HG03095 (cell line): ENCODE measurements at regions not wholly inside any gene's neighbourhood (a gene's known extent, or its start where the extent isn't known, plus 50 kb on each side); places are given as distances from the start of the nearest gene placed in this dataset.

Experiments
- ATAC-seq: cut with Tn5 transposase; IDR thresholded peaks from one replicate; pipeline ENCODE4 v1.9.1; 2021; ENCODE audit warnings: moderate library complexity; ENCODE audit not compliant: unreplicated experiment

DNA sequence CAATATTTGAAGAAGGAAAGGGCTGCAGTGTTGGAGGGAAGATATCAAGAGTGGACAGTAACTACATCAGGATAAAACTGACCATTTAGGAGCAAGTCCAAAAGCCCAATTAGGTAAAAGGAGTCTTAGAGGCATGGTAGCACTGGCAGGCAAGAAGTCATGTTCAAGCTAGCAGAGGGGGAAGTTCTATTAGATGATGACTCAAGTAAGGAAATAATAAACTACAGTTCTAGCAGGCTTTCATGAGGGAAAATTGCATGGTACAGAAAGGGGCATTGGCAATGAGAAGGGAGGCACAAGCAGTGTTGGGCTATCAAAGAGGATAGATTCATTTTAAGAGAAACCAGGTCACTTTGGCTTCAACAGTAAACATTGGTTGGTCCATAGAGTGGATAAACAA is 156.1 kb upstream of the PTPRK start:
- ATAC-seq, result no peak

DNA sequence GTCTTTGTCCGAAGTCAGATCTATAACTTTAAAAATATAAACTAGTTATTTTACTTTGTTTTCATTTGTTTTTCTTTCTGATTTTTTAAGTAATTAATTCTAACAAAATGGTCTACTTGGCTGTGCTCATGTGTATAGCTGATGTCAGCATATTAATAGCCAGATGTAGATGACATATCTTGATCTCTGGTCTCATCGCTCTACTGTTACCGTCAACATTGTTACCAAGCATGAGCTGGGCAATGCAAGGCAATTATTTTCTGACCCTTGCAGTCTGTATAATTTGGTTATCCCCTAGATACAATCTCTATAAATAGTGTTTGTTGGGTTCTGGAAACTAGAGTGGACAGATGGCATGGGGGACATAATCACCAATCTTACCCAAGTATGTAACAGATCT is 151.6 kb upstream of the PTPRK start:
- no peak for ATAC-seq

DNA sequence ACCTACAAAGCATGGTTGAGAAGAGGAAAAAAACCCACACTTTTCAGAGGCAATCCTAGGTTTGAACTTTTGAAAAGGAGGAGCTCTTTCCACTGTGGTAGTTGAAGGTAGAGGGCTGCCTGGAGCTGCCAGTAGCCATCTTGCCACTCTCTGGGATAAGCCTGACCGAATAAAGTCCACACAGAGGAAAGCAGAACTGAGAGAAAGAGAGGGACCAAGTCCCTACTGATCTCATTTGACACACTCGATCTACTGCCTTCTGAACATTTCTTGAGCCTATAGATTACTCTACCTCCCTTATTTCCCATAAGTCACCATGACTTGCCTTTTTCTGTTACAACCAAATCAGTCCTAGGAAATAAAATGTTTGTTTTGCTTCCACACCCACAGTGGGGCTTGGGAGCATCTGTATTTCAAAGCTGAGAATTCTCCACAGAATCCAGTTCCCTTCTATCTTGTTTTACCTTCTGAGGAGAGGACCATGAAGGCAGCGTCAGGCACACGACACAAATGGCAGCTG is 147.0 kb upstream of the PTPRK start:
- no peak for ATAC-seq

DNA sequence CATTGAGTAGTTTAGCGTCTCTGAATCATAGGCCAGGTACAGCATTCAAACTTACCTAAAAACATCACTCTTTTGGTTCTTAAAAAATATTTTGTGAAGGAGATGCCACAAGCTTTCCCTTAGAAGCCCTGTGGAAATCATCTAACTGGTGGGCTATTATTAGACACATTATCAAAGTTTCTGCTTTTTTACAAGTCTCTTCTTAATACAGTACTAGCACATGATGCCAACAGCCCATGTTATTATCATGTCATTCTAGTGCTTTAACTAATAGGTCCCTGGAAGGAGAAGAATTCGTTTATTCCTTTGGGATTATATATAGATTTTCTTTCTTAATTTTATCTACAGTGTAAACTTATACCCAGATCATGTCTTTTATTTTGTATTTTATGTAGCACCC is 146.0 kb upstream of the PTPRK start:
- no peak for ATAC-seq

DNA sequence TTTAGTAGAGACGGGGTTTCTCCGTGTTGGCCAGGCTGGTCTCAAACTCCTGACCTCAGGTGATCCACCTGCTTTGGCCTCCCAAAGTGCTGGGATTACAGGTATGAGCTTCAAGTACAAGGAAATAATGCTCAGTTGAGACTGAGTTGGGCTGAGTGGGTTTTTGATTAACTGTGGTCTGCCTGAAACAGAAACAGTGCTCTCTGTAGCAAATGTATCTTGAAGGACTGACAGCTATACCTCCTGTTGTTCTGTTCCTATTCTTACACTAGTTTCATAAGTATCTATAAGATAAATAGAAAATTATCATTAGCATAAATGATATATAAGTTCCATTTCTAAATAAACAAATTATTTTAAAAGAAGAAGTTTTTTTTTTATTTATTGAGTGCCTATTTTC is 142.8 kb upstream of the PTPRK start:
- ATAC-seq, result no peak

DNA sequence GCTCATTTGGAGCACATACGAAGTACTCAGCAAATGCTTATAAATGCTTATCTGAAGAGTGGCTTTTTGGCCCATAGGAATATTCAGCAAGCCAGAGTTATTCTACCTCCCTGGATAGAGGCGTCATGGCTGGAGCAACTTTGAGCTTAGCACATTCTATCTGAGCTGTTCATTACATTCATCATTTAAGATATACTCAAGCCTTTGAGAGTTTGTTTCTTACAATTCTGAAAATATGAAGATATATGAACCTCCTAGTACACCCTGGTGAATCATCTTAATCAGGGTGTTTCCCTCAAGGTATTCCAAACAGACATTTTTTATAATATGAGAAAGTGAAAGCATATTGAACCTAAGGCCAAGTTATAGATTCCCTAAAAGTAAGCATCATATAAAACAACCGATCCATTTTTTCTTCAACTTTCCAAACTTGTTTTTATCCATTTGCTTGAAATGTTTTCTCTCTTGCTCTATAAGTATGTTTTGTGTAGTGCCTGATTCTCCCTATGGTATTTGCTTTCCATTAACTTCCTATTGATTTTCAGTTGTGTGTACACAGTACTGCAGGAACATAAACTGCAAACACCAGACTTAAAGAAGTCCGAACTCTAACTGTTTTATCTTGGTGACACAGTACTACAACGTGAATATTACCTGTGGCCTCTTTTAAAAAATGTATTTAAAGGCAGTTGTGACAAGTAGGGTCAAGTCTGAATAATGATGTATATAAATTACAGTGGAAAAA is 139.7 kb upstream of the PTPRK start:
- ATAC-seq, result no peak

DNA sequence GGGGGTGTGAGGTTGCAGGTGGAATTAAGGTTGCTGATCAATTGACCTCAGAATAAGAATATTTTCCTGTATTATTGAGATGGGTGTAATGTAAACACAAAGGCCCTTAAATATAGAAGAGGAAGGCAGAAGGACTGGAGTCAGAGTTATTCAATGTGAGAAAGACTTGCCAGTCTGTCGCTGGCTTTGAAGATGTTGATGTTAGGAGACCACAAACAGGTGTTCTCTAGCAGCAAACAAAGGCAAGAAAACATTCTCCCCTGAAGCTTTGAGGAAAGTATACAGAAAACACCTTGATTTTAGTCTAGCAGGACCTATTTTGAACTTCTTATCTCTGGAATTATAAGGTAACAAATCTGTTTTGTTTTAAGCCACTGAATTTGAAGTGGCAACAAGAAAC is 138.9 kb upstream of the PTPRK start:
- ATAC-seq, result no peak

DNA sequence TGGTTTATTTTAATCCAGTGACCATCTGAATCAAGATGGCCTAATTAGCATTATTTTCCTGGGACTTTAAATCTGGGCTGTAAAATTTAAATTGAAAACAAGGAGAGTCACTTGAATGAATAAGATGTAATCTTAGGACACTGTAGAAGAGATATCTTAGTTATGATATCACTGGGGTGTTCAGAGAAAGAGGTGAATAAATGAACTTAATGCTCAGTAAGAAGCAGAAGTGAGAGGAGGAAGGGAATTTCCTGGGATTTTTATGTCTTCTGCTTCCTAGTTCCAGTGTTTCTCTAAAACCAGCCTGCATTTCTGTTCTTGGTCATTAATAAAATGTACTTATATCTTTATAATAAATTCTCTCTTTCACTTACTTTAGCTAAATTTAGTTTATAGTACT is 136.8 kb upstream of the PTPRK start:
- ATAC-seq, result no peak

DNA sequence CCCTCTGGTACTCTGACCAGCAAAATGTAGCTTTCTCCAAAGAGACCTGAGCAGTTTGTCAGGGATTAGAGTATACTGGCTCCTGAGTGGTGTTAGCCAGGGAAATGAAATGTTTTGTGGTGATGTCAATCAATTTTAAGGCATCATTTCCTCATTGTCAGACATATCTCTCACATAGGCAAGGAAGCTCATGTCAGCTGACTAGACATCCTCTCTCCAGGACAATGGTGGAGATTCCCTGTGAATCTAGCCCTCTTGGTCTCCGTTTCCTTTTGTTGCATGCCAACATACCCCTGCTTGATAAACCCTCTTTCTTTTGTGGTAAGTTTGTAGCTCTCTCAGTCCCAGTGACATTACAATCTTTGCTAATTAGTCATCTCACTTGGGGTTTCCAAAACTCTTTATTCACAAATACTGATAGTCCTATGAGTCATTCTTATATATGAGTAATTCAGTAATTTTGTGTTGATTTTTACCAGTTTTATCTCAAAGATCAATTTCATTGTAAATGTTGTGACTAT is 135.6 kb upstream of the PTPRK start:
- ATAC-seq, result peak; percentile 73

DNA sequence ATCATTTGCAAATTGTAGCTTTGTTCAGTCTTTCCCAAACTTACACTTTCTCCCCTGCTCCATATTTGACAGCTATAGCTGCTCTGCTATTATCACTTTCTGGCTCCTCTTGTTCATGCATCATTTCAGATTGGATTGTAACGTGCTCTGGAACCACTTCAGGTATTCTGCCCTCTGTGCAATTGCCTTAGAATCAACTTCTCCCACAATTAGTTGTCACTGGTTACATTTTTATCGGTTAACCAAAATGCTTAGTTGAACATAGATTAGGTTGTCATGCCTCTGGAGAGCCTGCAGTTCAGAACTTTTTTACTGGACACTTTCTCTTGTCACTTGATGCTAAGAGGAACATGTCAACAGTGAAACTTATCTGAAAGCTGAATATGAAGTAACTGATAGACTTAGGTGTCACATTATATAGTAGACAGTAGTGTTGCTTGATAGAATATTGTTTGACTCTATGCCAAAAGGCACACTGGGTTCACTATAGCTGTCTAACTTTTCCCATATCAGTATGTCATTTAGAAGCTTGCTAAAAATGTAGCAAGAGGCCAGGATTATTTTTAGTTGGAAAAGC is 127.7 kb upstream of the PTPRK start:
- ATAC-seq, result no peak

DNA sequence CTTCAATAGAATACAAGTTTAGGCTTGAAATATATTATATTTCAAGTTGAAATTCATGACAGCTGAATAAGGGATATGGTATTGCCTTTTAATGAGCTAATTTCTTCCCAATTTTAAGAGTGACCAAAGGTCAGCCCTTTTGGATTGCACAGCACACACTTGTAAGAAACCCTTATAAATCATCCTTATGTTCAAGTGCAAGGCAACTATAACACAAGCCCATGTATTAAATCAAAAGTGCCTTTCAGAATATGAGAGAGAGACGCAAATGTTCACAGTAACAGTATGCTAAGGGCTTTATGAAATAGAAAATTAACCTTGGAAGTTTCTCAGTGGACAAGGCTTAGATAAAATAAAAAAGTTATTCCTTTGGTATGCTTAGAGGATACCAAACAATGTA is 121.7 kb upstream of the PTPRK start:
- no peak for ATAC-seq

DNA sequence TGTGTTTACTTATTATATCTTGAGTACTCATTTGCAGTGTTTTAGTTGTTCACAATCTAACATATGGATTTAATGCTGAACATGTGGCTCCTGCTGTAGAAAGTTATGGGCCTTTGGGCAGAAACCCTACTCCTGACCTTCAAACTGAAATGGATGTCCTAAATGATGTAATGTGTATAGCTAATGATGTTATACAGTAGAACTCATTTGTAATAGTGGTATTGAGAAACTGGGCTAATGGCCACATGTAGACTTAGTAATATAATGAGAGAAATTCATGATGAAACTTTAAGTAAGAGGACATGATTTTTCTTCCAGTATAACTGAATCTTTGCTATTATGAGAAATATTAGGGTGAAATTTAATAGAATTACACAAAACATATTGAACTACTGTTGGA is 121.3 kb upstream of the PTPRK start:
- ATAC-seq, result no peak

DNA sequence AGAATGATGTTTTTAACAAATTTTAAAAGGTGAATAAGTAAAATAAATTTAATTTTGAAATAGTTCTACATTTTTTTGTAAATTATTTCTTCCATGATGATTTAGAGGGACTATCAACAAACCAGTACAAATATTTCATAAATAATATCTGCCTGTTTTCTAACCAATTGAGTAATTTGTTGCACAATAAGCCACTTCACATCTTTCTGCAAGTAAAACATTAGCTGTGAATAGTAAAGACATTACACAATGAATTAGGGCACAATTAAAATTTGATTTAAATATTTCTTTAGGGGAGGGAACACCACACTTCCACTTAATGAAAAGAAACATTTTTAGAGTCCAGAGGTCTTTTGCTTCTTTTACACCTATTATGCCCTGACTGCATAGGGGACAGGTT is 118.4 kb upstream of the PTPRK start:
- no peak for ATAC-seq

DNA sequence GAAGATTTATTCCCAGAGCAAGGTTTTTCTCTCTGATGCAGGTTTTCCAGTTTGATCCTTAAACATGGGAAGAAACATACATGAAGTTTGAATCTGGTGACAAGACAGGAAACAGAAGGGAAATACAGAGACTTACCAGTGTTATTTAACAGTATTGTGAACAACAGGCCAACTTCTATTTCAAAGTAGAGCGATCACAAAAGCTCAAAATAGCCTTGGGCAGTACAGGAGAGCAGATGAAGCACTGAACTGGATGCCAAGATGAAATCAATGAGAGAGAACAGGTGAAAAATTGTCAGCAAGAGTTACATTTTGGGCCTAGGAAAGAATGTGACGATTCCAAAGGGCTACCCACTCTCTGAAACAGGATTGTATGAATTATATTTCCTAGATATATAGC is 114.8 kb upstream of the PTPRK start:
- ATAC-seq, result no peak

DNA sequence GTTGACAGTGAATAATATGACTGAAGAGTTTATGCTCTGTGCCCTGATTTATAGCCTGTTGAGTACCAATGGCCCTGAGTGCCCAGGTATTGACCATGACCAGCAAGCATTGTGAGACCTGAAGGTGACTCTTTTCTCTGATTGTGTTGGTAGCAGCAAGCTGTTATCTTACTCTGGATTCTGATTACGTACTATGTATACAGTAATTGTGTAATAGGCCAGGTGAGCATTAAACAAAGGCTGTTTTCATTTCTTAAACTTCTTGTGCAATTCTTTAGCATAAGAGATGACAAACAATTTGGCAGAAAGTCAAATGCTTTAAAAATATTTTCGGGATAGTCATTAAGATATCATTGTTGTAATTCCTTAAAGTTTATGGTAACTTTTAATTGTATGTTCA is 111.7 kb upstream of the PTPRK start:
- ATAC-seq, result no peak

DNA sequence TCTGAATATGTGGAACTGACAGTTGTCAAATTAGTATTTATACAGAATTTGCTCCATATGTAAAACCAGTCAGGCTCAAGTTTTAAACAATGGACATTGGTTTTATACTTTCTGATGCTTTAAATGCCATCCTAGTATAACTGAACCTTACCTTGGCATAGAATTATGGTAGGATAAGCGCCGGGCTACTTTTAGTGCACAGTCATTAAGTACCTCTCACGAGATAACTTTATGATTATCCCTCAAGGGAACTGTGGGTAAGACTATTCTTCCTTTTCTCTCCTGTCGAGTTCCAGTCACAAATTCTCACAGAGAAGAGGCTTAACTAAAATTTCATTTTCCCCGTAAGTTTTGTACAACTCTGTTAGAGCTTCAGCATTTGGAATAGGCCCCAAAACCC is 110.6 kb upstream of the PTPRK start:
- no peak for ATAC-seq

DNA sequence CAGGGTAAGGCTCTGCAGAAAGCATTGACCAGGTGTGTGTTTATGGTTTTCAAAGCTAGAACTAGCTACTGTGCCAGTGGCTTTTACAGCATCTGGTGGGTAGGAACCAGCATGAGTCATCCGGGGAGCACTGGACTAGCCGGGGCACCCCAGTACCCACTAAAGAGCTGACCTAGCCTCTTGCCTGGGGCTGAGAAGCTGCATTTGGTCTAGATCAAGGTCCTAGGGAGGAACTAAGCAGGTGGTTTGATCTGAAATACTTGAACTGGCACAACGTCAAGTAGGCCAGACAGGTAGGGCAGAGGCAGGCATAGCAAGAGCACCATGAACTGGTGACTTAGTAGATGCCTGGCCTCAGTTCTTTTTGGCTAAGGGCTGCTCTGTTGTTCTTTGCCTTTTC is 109.8 kb upstream of the PTPRK start:
- ATAC-seq, result no peak

DNA sequence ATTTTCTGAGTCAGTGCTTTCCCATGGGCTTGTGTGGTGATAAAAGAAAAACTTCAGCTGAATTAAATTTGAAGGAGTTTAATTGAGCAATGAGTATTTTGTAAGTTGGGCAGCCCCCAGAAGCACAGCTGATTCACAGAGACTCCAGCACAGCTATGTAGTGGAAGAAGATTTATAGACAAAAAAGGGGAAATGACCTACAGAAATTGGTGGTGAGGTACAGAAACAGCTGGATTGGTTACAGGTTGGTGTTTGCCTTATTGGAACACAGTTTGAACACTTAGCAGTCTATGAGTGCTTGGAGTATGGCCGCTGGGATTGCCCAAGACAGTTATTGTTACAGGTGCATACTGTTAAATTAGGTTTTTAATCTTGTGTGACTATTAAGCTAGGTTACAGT is 96.9 kb upstream of the PTPRK start:
- ATAC-seq, result no peak

DNA sequence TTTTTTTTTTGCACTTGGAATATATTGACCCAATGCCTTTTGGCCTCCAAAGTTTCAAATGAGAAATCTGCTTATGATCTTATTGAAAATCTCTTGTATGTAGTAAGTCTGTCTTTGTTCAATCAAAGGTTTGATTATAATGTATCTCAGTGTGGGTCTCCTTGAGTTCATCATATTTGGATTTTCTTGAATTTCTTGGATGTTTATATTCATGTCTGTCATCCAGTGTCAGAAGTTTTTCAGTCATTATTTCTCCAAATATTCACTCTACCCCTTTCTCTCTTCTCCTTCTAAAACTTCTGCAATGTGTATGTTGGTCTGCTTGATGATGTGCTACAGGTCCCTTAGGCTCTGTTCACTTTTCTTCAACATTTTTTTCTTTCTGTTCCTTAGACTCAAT is 95.9 kb upstream of the PTPRK start:
- no peak for ATAC-seq

DNA sequence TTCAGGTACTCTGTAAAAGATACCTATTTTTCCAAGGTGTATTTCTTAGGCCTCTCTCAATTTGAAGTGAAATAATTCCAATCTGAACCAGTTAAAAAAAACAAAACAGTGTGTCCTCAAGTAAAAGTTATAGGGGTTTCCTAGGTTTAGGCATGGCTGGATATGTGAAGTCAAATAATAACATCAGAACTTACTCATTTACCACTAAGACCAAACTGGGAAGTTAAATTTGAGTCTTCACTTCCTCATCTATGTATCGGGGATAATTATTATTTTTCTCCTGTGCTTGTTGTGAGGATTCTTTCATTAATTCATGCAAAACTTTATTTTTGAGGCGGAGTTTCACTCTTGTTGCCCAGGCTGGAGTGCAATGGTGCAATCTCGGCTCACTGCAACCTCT is 86.2 kb upstream of the PTPRK start:
- peak; percentile 68 for ATAC-seq

DNA sequence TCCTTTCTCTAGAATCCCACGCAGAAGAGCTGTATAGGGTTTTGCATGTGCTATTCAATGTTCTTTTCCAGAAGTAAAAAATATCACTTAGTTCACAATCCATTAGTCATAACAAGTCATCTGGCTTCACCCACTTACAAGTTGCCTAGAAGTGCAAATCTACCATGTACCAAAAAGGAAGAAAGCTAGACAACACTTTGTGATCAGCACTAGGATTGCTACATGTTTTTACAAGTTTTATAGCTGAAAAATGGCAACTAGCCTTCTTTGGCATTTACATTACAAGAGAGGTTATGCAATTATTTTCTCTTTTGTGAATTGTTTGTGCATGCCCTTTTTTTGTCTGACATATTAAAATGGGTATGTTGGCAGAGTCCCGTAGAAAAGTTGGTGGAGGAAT is 85.6 kb upstream of the PTPRK start:
- ATAC-seq, result no peak

DNA sequence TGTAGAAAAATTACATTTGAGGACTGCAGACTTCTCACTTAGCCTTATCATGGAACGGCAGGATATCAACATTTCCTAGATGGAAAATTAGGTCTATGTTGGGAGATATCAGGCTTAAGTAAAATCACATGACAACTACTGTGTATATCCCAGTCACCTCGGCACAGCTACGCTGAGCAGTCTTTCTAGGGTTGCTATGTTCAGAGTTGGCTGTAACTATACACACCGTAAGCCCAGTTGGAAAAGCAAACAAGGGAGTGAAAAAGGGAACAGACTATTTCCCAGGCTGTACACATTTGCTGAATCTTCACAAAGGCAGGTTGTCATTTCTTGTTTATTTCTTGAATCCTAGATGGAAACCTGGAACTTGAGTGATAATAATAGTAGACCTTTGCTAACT is 80.7 kb upstream of the PTPRK start:
- ATAC-seq, result no peak
